ENCODE measurements at regions not wholly inside any gene's neighbourhood (a gene's known extent, or its start where the extent isn't known, plus 50 kb on each side); places are given as distances from the start of the nearest gene placed in this dataset.

- H3K9me3 ChIP-seq (ENCODE audit: control extremely low read depth in 1 of 3, control insufficient read depth in 2 of 3, insufficient read depth in 1 of 3, low read length in 2 of 3), result no peaks in the 10 kb centered on the region
- Mint-ChIP-seq H3K27me3 (peaks cover 11% of the 10 kb centered on the region), H3K9me3 (ENCODE audit: insufficient read depth) (no peaks in the 10 kb centered on the region), H3K27ac (no peak overlapping the region), H3K4me3 (no peak overlapping the region), H3K4me1 (no peaks in the 10 kb centered on the region)
- no peaks in the 10 kb centered on the region for H3K79me2 ChIP-seq (ENCODE audit: control insufficient read depth, insufficient read depth, low read length)
- ChIA-PET POLR2A (no interaction called here), CTCF (no interaction called here)
- no peak overlapping the region for H2AFZ ChIP-seq (ENCODE audit: insufficient read depth, low read depth, low read length, poor library complexity, severe bottlenecking)
- no peaks in the 10 kb centered on the region for H3K27me3 ChIP-seq (replicated peaks in 1 of 4; ENCODE audit: control extremely low read depth in 1 of 4, control insufficient read depth in 3 of 4, insufficient read depth in 4 of 4, low read length in 3 of 4)
- no peaks in the 10 kb centered on the region for H4K20me1 ChIP-seq (ENCODE audit: control insufficient read depth, insufficient read depth, low read length, poor library complexity, severe bottlenecking)
- WGBS (ENCODE audit: insufficient coverage), result 100% methylated on average over 1 of the region's 4 CpGs
- intact Hi-C loops (cut with micrococcal nuclease), result no loop called here
- no peak for TF ChIP-seq CTCF (IDR thresholded peaks at IDR 0.05)
- TF ChIP-seq EZH2 (IDR thresholded peaks at IDR 0.05; ENCODE audit: borderline replicate concordance, insufficient read depth, low read depth, low read length, poor library complexity, severe bottlenecking), result no peak
- H3K27ac ChIP-seq (ENCODE audit: low read length in 2 of 2), result no peak overlapping the region
- no peak overlapping the region for H3K4me2 ChIP-seq (replicated peaks; ENCODE audit: low read depth, low read length, poor library complexity, severe bottlenecking)
- no peak overlapping the region for H3K4me3 ChIP-seq (ENCODE audit: control extremely low read depth in 1 of 5, extremely low read depth in 1 of 5, insufficient read depth in 1 of 5, low read depth in 2 of 5, low read length in 4 of 5)
- H3K9ac ChIP-seq (ENCODE audit: low read length), result no peak overlapping the region
- DNase-seq, result no peak
- H3K36me3 ChIP-seq (replicated peaks in 1 of 2; ENCODE audit: control extremely low read depth in 1 of 2, control insufficient read depth in 1 of 2, extremely low read depth in 1 of 2, insufficient read depth in 2 of 2, low read length in 1 of 2), result no peaks in the 10 kb centered on the region
- ATAC-seq (ENCODE audit: low read depth), result no peak
- no peaks in the 10 kb centered on the region for H3K4me1 ChIP-seq (ENCODE audit: control insufficient read depth in 2 of 2, insufficient read depth in 2 of 2, low read length in 2 of 2)
Measured at GRCh38 chr10:78414380-78414779, 380.7 kb downstream of the RPS24 start.

GRCh38 chr10:78415111-78415510 lies 381.4 kb downstream of the RPS24 start:
- ChIA-PET POLR2A (no interaction called here), CTCF (no interaction called here)
- Mint-ChIP-seq H3K27ac (no peak overlapping the region), H3K4me1 (no peaks in the 10 kb centered on the region), H3K4me3 (no peak overlapping the region), H3K27me3 (peaks cover 12% of the 10 kb centered on the region), H3K9me3 (ENCODE audit: insufficient read depth) (no peaks in the 10 kb centered on the region)
- no peak for ATAC-seq (ENCODE audit: low read depth)
- no peaks in the 10 kb centered on the region for H3K27me3 ChIP-seq (replicated peaks in 1 of 4; ENCODE audit: control extremely low read depth in 1 of 4, control insufficient read depth in 3 of 4, insufficient read depth in 4 of 4, low read length in 3 of 4)
- intact Hi-C loops (cut with micrococcal nuclease), result no loop called here
- H3K4me2 ChIP-seq (replicated peaks; ENCODE audit: low read depth, low read length, poor library complexity, severe bottlenecking), result no peak overlapping the region
- H3K36me3 ChIP-seq (replicated peaks in 1 of 2; ENCODE audit: control extremely low read depth in 1 of 2, control insufficient read depth in 1 of 2, extremely low read depth in 1 of 2, insufficient read depth in 2 of 2, low read length in 1 of 2), result no peaks in the 10 kb centered on the region
- TF ChIP-seq EZH2 (IDR thresholded peaks at IDR 0.05; ENCODE audit: borderline replicate concordance, insufficient read depth, low read depth, low read length, poor library complexity, severe bottlenecking), result no peak
- no peak for TF ChIP-seq CTCF (IDR thresholded peaks at IDR 0.05)
- WGBS (ENCODE audit: insufficient coverage), result 60% methylated on average over 1 of the region's 1 CpG
- H3K4me3 ChIP-seq (ENCODE audit: control extremely low read depth in 1 of 5, extremely low read depth in 1 of 5, insufficient read depth in 1 of 5, low read depth in 2 of 5, low read length in 4 of 5), result no peak overlapping the region
- H3K79me2 ChIP-seq (ENCODE audit: control insufficient read depth, insufficient read depth, low read length), result no peaks in the 10 kb centered on the region
- no peak overlapping the region for H3K27ac ChIP-seq (ENCODE audit: low read length in 2 of 2)
- no peak overlapping the region for H2AFZ ChIP-seq (ENCODE audit: insufficient read depth, low read depth, low read length, poor library complexity, severe bottlenecking)
- H3K4me1 ChIP-seq (ENCODE audit: control insufficient read depth in 2 of 2, insufficient read depth in 2 of 2, low read length in 2 of 2), result no peaks in the 10 kb centered on the region
- no peak for DNase-seq
- no peaks in the 10 kb centered on the region for H3K9me3 ChIP-seq (ENCODE audit: control extremely low read depth in 1 of 3, control insufficient read depth in 2 of 3, insufficient read depth in 1 of 3, low read length in 2 of 3)
- H4K20me1 ChIP-seq (ENCODE audit: control insufficient read depth, insufficient read depth, low read length, poor library complexity, severe bottlenecking), result no peaks in the 10 kb centered on the region
- H3K9ac ChIP-seq (ENCODE audit: low read length), result no peak overlapping the region
